ENCODE measurements at regions not wholly inside any gene's neighbourhood (a gene's known extent, or its start where the extent isn't known, plus 50 kb on each side); places are given as distances from the start of the nearest gene placed in this dataset.

- intact Hi-C loops (cut with micrococcal nuclease) = no loop called here
- peaks cover 12 to 22% of the 10 kb centered on the region in 2 experiments; a peak in 2 of 4 replicates for H3K9me3 ChIP-seq (ENCODE audit: control insufficient read depth in 1 of 2, insufficient read depth in 1 of 2, low read depth in 1 of 2, low read length in 2 of 2)
Observed at GRCh38 chr7:53095731-53096501, 60.5 kb downstream of the POM121L12 start.

More at GRCh38 chr7:53095731-53096501, 60.5 kb downstream of the POM121L12 start:
- ChIA-PET CTCF (no interaction called here), POLR2A (no interaction called here), RAD21 (ENCODE audit: low non-redundant PET in 1 of 2, low total read pairs in 2 of 2, uncharacterized antibody in 2 of 2, unreplicated experiment in 2 of 2) (no interaction called here)
- H3K27ac ChIP-seq (ENCODE audit: low read depth, low read length) = no peak overlapping the region
- TF ChIP-seq, protein P1, sequence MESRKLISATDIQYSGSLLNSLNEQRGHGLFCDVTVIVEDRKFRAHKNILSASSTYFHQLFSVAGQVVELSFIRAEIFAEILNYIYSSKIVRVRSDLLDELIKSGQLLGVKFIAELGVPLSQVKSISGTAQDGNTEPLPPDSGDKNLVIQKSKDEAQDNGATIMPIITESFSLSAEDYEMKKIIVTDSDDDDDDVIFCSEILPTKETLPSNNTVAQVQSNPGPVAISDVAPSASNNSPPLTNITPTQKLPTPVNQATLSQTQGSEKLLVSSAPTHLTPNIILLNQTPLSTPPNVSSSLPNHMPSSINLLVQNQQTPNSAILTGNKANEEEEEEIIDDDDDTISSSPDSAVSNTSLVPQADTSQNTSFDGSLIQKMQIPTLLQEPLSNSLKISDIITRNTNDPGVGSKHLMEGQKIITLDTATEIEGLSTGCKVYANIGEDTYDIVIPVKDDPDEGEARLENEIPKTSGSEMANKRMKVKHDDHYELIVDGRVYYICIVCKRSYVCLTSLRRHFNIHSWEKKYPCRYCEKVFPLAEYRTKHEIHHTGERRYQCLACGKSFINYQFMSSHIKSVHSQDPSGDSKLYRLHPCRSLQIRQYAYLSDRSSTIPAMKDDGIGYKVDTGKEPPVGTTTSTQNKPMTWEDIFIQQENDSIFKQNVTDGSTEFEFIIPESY (IDR thresholded peaks at IDR 0.05; ENCODE audit: extremely low read depth, insufficient replicate concordance, low read length) = no peak
- TF ChIP-seq MAX (IDR thresholded peaks at IDR 0.05) (no peak), CBX3 (IDR thresholded peaks at IDR 0.05; ENCODE audit: low read depth) (no peak), SRF (IDR thresholded peaks at IDR 0.05; ENCODE audit: low read depth) (no peak), YY1 (IDR thresholded peaks at IDR 0.05; ENCODE audit: extremely low read depth, insufficient replicate concordance, low read depth, low read length) (no peak), JUND (IDR thresholded peaks at IDR 0.05) (no peak), ZNF274 (IDR thresholded peaks at IDR 0.05; ENCODE audit: low read depth, low read length) (no peak), ELF1 (IDR thresholded peaks at IDR 0.05; ENCODE audit: borderline replicate concordance, low read depth) (no peak)
- TF ChIP-seq, protein P2, sequence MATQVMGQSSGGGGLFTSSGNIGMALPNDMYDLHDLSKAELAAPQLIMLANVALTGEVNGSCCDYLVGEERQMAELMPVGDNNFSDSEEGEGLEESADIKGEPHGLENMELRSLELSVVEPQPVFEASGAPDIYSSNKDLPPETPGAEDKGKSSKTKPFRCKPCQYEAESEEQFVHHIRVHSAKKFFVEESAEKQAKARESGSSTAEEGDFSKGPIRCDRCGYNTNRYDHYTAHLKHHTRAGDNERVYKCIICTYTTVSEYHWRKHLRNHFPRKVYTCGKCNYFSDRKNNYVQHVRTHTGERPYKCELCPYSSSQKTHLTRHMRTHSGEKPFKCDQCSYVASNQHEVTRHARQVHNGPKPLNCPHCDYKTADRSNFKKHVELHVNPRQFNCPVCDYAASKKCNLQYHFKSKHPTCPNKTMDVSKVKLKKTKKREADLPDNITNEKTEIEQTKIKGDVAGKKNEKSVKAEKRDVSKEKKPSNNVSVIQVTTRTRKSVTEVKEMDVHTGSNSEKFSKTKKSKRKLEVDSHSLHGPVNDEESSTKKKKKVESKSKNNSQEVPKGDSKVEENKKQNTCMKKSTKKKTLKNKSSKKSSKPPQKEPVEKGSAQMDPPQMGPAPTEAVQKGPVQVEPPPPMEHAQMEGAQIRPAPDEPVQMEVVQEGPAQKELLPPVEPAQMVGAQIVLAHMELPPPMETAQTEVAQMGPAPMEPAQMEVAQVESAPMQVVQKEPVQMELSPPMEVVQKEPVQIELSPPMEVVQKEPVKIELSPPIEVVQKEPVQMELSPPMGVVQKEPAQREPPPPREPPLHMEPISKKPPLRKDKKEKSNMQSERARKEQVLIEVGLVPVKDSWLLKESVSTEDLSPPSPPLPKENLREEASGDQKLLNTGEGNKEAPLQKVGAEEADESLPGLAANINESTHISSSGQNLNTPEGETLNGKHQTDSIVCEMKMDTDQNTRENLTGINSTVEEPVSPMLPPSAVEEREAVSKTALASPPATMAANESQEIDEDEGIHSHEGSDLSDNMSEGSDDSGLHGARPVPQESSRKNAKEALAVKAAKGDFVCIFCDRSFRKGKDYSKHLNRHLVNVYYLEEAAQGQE (IDR thresholded peaks at IDR 0.05; ENCODE audit: low read depth) = no peak
- H2AFZ ChIP-seq (ENCODE audit: low read depth, low read length, poor library complexity, severe bottlenecking) = no peak overlapping the region
- no peak overlapping the region for H3K4me3 ChIP-seq (replicated peaks in 1 of 2; ENCODE audit: low read depth in 1 of 2, low read length in 2 of 2)
- no peak overlapping the region for H3K4me2 ChIP-seq (ENCODE audit: low read length)
- H3K4me1 ChIP-seq (ENCODE audit: control insufficient read depth in 1 of 2, insufficient read depth in 2 of 2, low read length in 2 of 2) = no peaks in the 10 kb centered on the region
- DNase-seq (ENCODE audit: low read depth, low spot score) = no peak
- no peak for ATAC-seq
- BruUV-seq (replicated peaks) = no TSS peak
- H3K79me2 ChIP-seq (ENCODE audit: insufficient read depth, low read length) = no peaks in the 10 kb centered on the region
- H4K20me1 ChIP-seq (ENCODE audit: insufficient read depth) = no peaks in the 10 kb centered on the region
- H3K27me3 ChIP-seq (ENCODE audit: insufficient read depth, low read length) = no peaks in the 10 kb centered on the region
- no peaks in the 10 kb centered on the region for H3K36me3 ChIP-seq (ENCODE audit: control insufficient read depth in 1 of 2, insufficient read depth in 2 of 2, low read length in 2 of 2)
- no peaks in the 10 kb centered on the region for H3K9me2 ChIP-seq (ENCODE audit: insufficient read depth)
- H3K9ac ChIP-seq (ENCODE audit: low read length) = no peak overlapping the region

Data from HCT116 (cell line).